Glutamatergic neuron (in vitro differentiated cells): ENCODE measurements at regions not wholly inside any gene's neighbourhood (a gene's known extent, or its start where the extent isn't known, plus 50 kb on each side); places are given as distances from the start of the nearest gene placed in this dataset.

Source experiments
- DNase-seq: peaks from one replicate; pipeline ENCODE4 v3.0.0; 2022
- H3K27ac Mint-ChIP-seq: one replicate; pipeline ENCODE4 v1.8.0; 2020; ENCODE audit warnings: mild to moderate bottlenecking, mixed read lengths, inconsistent platforms; ENCODE audit not compliant: unreplicated experiment
- H3K27me3 Mint-ChIP-seq: one replicate; pipeline ENCODE4 v1.8.0; 2020; ENCODE audit warnings: mild to moderate bottlenecking, moderate library complexity, mixed read lengths, inconsistent platforms; ENCODE audit not compliant: unreplicated experiment
- H3K36me3 Mint-ChIP-seq: one replicate; pipeline ENCODE4 v1.8.0; 2020; ENCODE audit warnings: mild to moderate bottlenecking, mixed read lengths, inconsistent platforms; ENCODE audit not compliant: unreplicated experiment
- H3K4me1 Mint-ChIP-seq: one replicate; pipeline ENCODE4 v1.8.0; 2020; ENCODE audit warnings: mild to moderate bottlenecking, low read depth, mixed read lengths, inconsistent platforms; ENCODE audit not compliant: unreplicated experiment
- H3K4me3 Mint-ChIP-seq: one replicate; pipeline ENCODE4 v1.8.0; 2020; ENCODE audit warnings: mild to moderate bottlenecking, mixed read lengths, inconsistent platforms; ENCODE audit not compliant: unreplicated experiment
- H3K9me3 Mint-ChIP-seq: one replicate; pipeline ENCODE4 v1.8.0; 2020; ENCODE audit warnings: mild to moderate bottlenecking, moderate library complexity, mixed read lengths, inconsistent platforms; ENCODE audit not compliant: unreplicated experiment
- TF ChIP-seq, protein P1 (sequence below): fragments of 200-600 bp; sonication (generic); IDR thresholded peaks from one replicate; pipeline ENCODE4 v1.5.0; 2021; ENCODE audit not compliant: partially characterized antibody, unreplicated experiment

- no peak overlapping the region for H3K4me3 Mint-ChIP-seq
- no peaks in the 10 kb centered on the region for H3K27me3 Mint-ChIP-seq
- no peaks in the 10 kb centered on the region for H3K9me3 Mint-ChIP-seq
- DNase-seq = no peak
- peak overlapping the region; percentile 65 for H3K27ac Mint-ChIP-seq
- no peaks in the 10 kb centered on the region for H3K36me3 Mint-ChIP-seq
- TF ChIP-seq, protein P1, sequence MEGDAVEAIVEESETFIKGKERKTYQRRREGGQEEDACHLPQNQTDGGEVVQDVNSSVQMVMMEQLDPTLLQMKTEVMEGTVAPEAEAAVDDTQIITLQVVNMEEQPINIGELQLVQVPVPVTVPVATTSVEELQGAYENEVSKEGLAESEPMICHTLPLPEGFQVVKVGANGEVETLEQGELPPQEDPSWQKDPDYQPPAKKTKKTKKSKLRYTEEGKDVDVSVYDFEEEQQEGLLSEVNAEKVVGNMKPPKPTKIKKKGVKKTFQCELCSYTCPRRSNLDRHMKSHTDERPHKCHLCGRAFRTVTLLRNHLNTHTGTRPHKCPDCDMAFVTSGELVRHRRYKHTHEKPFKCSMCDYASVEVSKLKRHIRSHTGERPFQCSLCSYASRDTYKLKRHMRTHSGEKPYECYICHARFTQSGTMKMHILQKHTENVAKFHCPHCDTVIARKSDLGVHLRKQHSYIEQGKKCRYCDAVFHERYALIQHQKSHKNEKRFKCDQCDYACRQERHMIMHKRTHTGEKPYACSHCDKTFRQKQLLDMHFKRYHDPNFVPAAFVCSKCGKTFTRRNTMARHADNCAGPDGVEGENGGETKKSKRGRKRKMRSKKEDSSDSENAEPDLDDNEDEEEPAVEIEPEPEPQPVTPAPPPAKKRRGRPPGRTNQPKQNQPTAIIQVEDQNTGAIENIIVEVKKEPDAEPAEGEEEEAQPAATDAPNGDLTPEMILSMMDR = no peak
- H3K4me1 Mint-ChIP-seq = peaks cover 26% of the 10 kb centered on the region
These were observed 175.8 kb upstream of the TMEM229A start for GRCh38 chr7:124208642-124209041.

DNA sequence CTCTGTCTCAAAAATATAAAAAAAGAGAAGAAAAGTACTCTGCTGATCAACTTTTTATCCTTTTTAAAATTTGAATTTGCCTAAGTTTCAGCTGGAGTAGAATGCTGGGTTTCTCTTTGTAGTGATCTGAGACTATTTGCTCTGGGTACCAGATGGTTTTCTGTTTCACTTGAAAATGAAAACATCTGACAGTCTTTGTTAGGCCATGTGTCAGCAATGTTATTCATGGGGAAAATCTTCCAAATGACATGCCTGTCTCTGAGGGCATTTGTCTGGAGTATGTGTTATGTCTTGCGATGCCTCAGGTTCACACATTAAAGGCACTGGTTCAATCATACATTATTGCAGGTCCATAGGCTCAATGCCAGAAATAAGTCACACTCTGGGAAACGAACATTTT lies 175.3 kb upstream of the TMEM229A start:
- Mint-ChIP-seq H3K4me3 (no peak overlapping the region), H3K9me3 (no peaks in the 10 kb centered on the region), H3K27ac (peak overlapping the region; percentile 65), H3K36me3 (no peaks in the 10 kb centered on the region), H3K27me3 (no peaks in the 10 kb centered on the region), H3K4me1 (peaks cover 28% of the 10 kb centered on the region)
- TF ChIP-seq, protein P1 = no peak
- no peak for DNase-seq

- no peaks in the 10 kb centered on the region for H3K27me3 Mint-ChIP-seq
- peak; percentile 23 for DNase-seq
- H3K27ac Mint-ChIP-seq = peak overlapping the region; percentile 72
- H3K4me1 Mint-ChIP-seq = peaks cover 30% of the 10 kb centered on the region
- H3K9me3 Mint-ChIP-seq = no peaks in the 10 kb centered on the region
- H3K36me3 Mint-ChIP-seq = no peaks in the 10 kb centered on the region
- TF ChIP-seq, protein P1 = no peak
- no peak overlapping the region for H3K4me3 Mint-ChIP-seq
These were observed 172.7 kb upstream of the TMEM229A start for GRCh38 chr7:124205526-124205925.

- H3K4me1 Mint-ChIP-seq = peaks cover 18% of the 10 kb centered on the region
- H3K9me3 Mint-ChIP-seq = peaks cover 3% of the 10 kb centered on the region
- DNase-seq = no peak
- TF ChIP-seq, protein P1 = no peak
- H3K27me3 Mint-ChIP-seq = no peaks in the 10 kb centered on the region
- H3K4me3 Mint-ChIP-seq = no peak overlapping the region
- peaks cover 7% of the 10 kb centered on the region for H3K36me3 Mint-ChIP-seq
- H3K27ac Mint-ChIP-seq = no peak overlapping the region
These were observed 169.7 kb upstream of the TMEM229A start for GRCh38 chr7:124202546-124202945.

GRCh38 chr7:124201768-124202349 lies 169.0 kb upstream of the TMEM229A start:
- Mint-ChIP-seq H3K9me3 (peaks cover 3% of the 10 kb centered on the region), H3K4me3 (no peak overlapping the region), H3K27me3 (no peaks in the 10 kb centered on the region), H3K4me1 (peaks cover 16% of the 10 kb centered on the region), H3K27ac (no peak overlapping the region), H3K36me3 (peaks cover 7% of the 10 kb centered on the region)
- TF ChIP-seq, protein P1 = no peak
- DNase-seq = no peak
